HG03460 (cell line): ENCODE measurements at regions not wholly inside any gene's neighbourhood (a gene's known extent, or its start where the extent isn't known, plus 50 kb on each side); places are given as distances from the start of the nearest gene placed in this dataset.
"Not testable (repeated sequence)": the region's sequence is repeated elsewhere in the genome, so short reads cannot be mapped to it uniquely, and the experiment has no call there.

Experiments
- ATAC-seq: cut with Tn5 transposase; IDR thresholded peaks from one replicate; pipeline ENCODE4 v1.9.1; 2021; ENCODE audit not compliant: unreplicated experiment

DNA sequence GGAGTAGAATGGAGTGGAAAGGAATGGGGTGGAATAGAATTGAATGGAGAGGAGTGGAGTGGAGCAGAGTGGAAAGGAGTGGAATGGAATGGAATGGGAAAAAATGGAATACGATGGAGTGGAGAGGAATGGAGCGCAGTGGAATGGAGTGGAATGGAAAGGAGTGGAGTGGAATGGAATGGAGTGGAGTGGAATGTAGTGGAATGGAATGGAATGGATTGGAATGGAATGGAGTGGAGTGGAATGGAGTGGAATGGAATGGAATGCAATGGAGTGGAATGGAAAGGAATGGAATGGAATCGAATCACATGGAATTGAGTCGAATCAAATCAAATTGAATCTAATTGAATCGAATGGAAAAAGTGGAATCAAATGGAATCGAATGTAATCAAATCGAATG is 1016.1 kb downstream of the CDY1 start:
- no peak for ATAC-seq

GRCh38 chrY:26645856-26646255 is 1023.9 kb downstream of the CDY1 start:
- not testable (repeated sequence) for ATAC-seq

DNA sequence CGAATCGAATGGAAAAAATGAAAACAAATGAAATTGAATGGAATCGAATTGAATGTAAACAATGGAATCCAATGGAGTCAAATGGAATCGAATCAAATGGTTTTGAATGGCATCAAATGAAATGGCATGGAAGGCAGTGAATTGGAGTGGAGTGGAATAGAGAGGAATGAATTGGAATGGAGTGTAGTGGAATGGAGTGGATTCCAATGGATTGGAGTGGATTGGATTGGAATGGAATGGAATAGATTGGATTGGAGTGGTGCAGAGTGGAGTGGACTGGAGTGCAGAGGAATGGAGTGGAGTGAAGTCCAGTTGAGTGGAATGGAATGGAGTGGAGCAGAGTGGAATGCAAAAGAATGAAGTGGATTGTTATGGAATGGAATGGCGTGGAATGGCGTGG is 1026.3 kb downstream of the CDY1 start:
- ATAC-seq, result not testable (repeated sequence)

GRCh38 chrY:26664245-26664644 is 1042.3 kb downstream of the CDY1 start:
- not testable (repeated sequence) for ATAC-seq

DNA sequence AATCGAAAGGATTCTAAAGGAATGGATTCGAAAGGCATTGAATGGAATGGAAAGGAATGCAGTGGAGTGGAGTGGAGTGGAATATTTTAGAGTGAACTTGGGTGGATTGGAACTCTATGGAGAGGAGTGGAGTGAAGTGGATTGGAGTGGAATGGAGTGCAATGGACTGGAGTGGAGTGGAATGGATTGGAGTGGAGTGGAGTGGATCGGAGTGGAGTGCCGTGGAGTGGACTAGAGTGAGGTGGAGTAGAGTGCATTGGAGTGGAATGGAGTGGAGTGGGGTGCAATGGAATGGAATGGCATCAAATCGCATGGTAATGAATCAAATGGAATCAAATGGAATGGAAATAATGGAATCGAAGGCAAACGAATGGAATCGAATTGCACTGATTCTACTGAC is 1044.8 kb downstream of the CDY1 start:
- ATAC-seq, result not testable (repeated sequence)

GRCh38 chrY:26669243-26669642 is 1047.3 kb downstream of the CDY1 start:
- not testable (repeated sequence) for ATAC-seq

GRCh38 chrY:26670360-26670871 is 1048.5 kb downstream of the CDY1 start:
- not testable (repeated sequence) for ATAC-seq

DNA sequence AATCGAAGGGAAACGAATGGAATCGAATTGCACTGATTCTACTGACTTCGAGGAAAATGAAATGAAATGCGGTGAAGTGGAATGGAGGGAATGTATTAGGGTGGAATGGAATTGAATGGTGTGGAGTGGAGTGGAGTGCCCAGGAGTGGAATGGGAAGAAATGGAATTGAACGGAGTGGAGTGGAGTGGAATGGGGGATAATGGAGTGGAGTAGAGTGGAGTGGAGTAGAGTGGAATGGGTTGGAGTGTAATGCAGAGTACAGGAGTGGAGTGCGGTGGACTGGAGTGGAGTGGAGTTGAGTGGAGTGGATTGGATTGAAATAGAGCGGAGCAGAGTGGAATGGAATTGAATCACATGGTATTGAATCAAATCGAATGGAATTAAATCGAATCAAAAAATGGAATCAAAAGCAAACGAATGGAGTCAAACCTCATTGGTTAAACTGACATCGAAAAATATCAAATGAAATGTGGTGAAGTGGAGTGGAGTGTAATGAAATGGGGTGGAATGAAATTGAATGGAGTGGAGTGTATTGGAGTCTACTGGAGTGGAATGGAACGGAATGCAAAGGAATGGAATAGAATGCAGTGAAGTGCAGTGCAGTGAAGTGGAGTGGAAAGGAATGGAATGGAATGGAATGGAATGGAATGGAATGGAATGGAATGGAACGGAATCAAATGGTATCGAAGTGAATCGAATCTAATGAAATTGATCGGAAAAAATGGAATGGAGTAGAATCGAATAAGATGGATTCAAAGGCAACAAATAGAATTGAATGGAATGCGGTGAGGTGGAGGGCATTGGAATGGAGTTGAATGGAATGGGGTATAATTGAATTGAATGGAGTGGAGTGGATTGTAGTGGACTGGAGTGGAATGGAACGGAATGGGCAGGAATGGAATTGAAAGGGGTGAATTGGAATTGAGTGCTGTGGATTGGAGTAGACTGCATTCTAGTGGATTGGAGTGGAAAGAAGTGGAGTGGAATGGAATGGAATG is 1049.3 kb downstream of the CDY1 start:
- ATAC-seq, result peak; percentile 54
